GM12878 (cell line): ENCODE measurements at regions not wholly inside any gene's neighbourhood (a gene's known extent, or its start where the extent isn't known, plus 50 kb on each side); places are given as distances from the start of the nearest gene placed in this dataset.

Source experiments
- ATAC-seq: fragments of 200-7000 bp; cut with Tn5 transposase; 3 replicates; pipeline ENCODE4 v1.9.1; 2020; ENCODE audit warnings: mild to moderate bottlenecking, moderate library complexity
- BruUV-seq: library from RNA; stranded (reverse); fragments of 400-500 nt; replicated peaks from 2 replicates; lab custom pipeline; 2021; lab: Mats Ljungman, UMichigan
- CTCF ChIA-PET: fragments of 300-600 bp; sonication (Branson Sonifier 250); formaldehyde crosslinking; extraction: SDS; loops from one replicate; lab custom pipeline; 2021; ENCODE audit warnings: inconsistent platforms; lab: Yijun Ruan, JAX
- POLR2A ChIA-PET: fragments of 350-600 bp; formaldehyde crosslinking; extraction: SDS; loops from one replicate; lab custom pipeline; 2021; ENCODE audit warnings: inconsistent platforms; lab: Charles Lee
- RAD21 ChIA-PET: fragments of 300-600 bp; sonication (Branson Sonifier 250); formaldehyde crosslinking; loops from one replicate; lab custom pipeline; 2023; ENCODE audit warnings: antibody characterized with exemption; ENCODE audit not compliant: unreplicated experiment; lab: Charles Lee
- SMC1A ChIA-PET: fragments of 300-600 bp; sonication (Branson Sonifier 250); formaldehyde crosslinking; loops from one replicate; lab custom pipeline; 2023; ENCODE audit not compliant: unreplicated experiment, uncharacterized antibody; lab: Charles Lee
- DNase-seq: peaks from one replicate; pipeline ENCODE4 v3.0.0-alpha.2; 2011; ENCODE audit warnings: low read depth, low spot score
- FAIRE-seq: peaks from 3 replicates; lab custom pipeline; 2011; peaks lifted over from hg19 to GRCh38; lab: Jason Lieb, UNC
- H2AFZ ChIP-seq: 2 replicates; pipeline ENCODE4 v1.6.0; 2011; ENCODE audit warnings: low read depth, low read length, control low read depth; ENCODE audit not compliant: control insufficient read depth
- H3K27ac ChIP-seq: 2 replicates; pipeline ENCODE4 v1.5.1; 2011; ENCODE audit warnings: control low read depth; ENCODE audit not compliant: control insufficient read depth, insufficient read depth
- H3K27me3 ChIP-seq, 2 experiments: replicated peaks in 1 of 2; 2 replicates each; pipeline versions ENCODE4 v1.6.0 to v1.6.1; 2011; ENCODE audit warnings: low read length in 1 of 2; ENCODE audit not compliant: control insufficient read depth in 2 of 2, insufficient read depth in 2 of 2
- H3K36me3 ChIP-seq, 2 experiments: 2 replicates each; pipeline ENCODE4 v1.5.1; 2011; ENCODE audit warnings: low read length in 1 of 2; ENCODE audit not compliant: control insufficient read depth in 2 of 2, insufficient read depth in 2 of 2
- H3K4me1 ChIP-seq: 2 replicates; pipeline ENCODE4 v1.6.1; 2011; ENCODE audit warnings: mild to moderate bottlenecking, low read length, moderate library complexity, mixed read lengths; ENCODE audit not compliant: control insufficient read depth, insufficient read depth
- H3K4me2 ChIP-seq: 2 replicates; pipeline ENCODE4 v1.6.0; 2011; ENCODE audit warnings: control low read depth; ENCODE audit not compliant: control insufficient read depth, insufficient read depth
- H3K4me3 ChIP-seq: fragments of 200-600 bp; sonication (generic); 2 replicates; pipeline ENCODE4 v1.5.1; 2016
- H3K79me2 ChIP-seq: 2 replicates; pipeline ENCODE4 v1.6.0; 2011; ENCODE audit warnings: low read length; ENCODE audit not compliant: control insufficient read depth, insufficient read depth
- H3K9ac ChIP-seq: 2 replicates; pipeline ENCODE4 v1.8.0; 2011; ENCODE audit warnings: low read length, control low read depth, mixed read lengths; ENCODE audit not compliant: control insufficient read depth, insufficient read depth
- H3K9me3 ChIP-seq: replicated peaks from 3 replicates; pipeline ENCODE4 v1.5.1; 2011; ENCODE audit warnings: mild to moderate bottlenecking, low read length; ENCODE audit not compliant: control insufficient read depth, insufficient read depth
- H4K20me1 ChIP-seq: 2 replicates; pipeline ENCODE4 v1.6.0; 2011; ENCODE audit not compliant: control insufficient read depth, insufficient read depth
- EZH2 ChIP-seq: IDR thresholded peaks from 2 replicates; pipeline ENCODE4 v1.6.1; 2012; ENCODE audit warnings: low read depth, mild to moderate bottlenecking, control low read depth, inconsistent platforms, low read length, borderline replicate concordance; ENCODE audit not compliant: control insufficient read depth
- FOS ChIP-seq: IDR thresholded peaks from 3 replicates; pipeline ENCODE4 v1.6.1; 2011; ENCODE audit warnings: borderline replicate concordance; ENCODE audit not compliant: insufficient read length; ENCODE audit errors: extremely low read depth
- POLR2AphosphoS5 ChIP-seq: IDR thresholded peaks from 2 replicates; pipeline ENCODE4 v1.6.1; 2011; ENCODE audit warnings: mild to moderate bottlenecking, low read length, inconsistent platforms
- RBBP5 ChIP-seq: fragments of 200-600 bp; sonication (generic); conservative IDR thresholded peaks from 2 replicates; pipeline ENCODE4 v1.6.1; 2016
- SIN3A ChIP-seq: IDR thresholded peaks from 2 replicates; pipeline ENCODE4 v1.6.1; 2012; ENCODE audit warnings: low read depth, low read length, improper control_type of control experiment
- YY1 ChIP-seq: IDR thresholded peaks from 2 replicates; pipeline ENCODE4 v1.6.1; 2011; ENCODE audit warnings: low read depth, mild to moderate bottlenecking, low read length
- ZNF274 ChIP-seq: IDR thresholded peaks from one replicate; pipeline ENCODE4 v1.8.0; 2011; ENCODE audit not compliant: insufficient read length, insufficient read depth
- ZNF622 ChIP-seq: fragments of 450-650 bp; IDR thresholded peaks from 2 replicates; pipeline ENCODE4 v1.6.1; 2017; ENCODE audit warnings: mild to moderate bottlenecking, inconsistent platforms
- in situ Hi-C: fragments of 300-500 bp; cut with MboI; formaldehyde crosslinking; loops from 9 replicates; pipeline ENCODE4 v1.14.3; 2018; ENCODE audit warnings: mixed read lengths
- intact Hi-C: fragments of 100-400 bp; cut with micrococcal nuclease; formaldehyde crosslinking; loops from one replicate; pipeline ENCODE4 v1.14.2; 2022; ENCODE audit not compliant: unreplicated experiment
- TF ChIP-seq, protein P1 (sequence below): fragments of 450-650 bp; formaldehyde crosslinking; IDR thresholded peaks from 2 replicates; pipeline ENCODE4 v1.4.0; 2020; ENCODE audit warnings: mild to moderate bottlenecking, moderate library complexity

GRCh38 chr12:89261982-89262381 is 90.3 kb downstream of the DUSP6 start (continued):
- TF ChIP-seq, protein P1, sequence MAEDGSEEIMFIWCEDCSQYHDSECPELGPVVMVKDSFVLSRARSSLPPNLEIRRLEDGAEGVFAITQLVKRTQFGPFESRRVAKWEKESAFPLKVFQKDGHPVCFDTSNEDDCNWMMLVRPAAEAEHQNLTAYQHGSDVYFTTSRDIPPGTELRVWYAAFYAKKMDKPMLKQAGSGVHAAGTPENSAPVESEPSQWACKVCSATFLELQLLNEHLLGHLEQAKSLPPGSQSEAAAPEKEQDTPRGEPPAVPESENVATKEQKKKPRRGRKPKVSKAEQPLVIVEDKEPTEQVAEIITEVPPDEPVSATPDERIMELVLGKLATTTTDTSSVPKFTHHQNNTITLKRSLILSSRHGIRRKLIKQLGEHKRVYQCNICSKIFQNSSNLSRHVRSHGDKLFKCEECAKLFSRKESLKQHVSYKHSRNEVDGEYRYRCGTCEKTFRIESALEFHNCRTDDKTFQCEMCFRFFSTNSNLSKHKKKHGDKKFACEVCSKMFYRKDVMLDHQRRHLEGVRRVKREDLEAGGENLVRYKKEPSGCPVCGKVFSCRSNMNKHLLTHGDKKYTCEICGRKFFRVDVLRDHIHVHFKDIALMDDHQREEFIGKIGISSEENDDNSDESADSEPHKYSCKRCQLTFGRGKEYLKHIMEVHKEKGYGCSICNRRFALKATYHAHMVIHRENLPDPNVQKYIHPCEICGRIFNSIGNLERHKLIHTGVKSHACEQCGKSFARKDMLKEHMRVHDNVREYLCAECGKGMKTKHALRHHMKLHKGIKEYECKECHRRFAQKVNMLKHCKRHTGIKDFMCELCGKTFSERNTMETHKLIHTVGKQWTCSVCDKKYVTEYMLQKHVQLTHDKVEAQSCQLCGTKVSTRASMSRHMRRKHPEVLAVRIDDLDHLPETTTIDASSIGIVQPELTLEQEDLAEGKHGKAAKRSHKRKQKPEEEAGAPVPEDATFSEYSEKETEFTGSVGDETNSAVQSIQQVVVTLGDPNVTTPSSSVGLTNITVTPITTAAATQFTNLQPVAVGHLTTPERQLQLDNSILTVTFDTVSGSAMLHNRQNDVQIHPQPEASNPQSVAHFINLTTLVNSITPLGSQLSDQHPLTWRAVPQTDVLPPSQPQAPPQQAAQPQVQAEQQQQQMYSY (CRISPR knock-in tag): no peak
- TF ChIP-seq ZNF622 (no peak), FOS (no peak), SIN3A (no peak), POLR2AphosphoS5 (no peak)

- Histone ChIP-seq H3K79me2 (no peaks in the 10 kb centered on the region), H3K9me3 (no peaks in the 10 kb centered on the region), H3K27ac (no peak overlapping the region), H3K9ac (no peak overlapping the region), H3K4me2 (no peak overlapping the region), H2AFZ (no peak overlapping the region), H3K27me3 (no peaks in the 10 kb centered on the region; a peak in 1 of 4 replicates), H4K20me1 (no peaks in the 10 kb centered on the region), H3K4me1 (no peaks in the 10 kb centered on the region), H3K4me3 (no peak overlapping the region), H3K36me3 (no peaks in the 10 kb centered on the region)
- ChIA-PET RAD21 (no interaction called here), SMC1A (interaction anchor here (1.0 to 1.6 kb wide), 2 partner anchors 16 to 47 kb away, joined by 3 to 4 read pairs; no protein-coding TSS in a partner anchor), POLR2A (no interaction called here), CTCF (interaction anchor here (1.1 kb wide), 1 partner anchor 185 kb away, joined by 3 read pairs; no protein-coding TSS in a partner anchor)
- no TSS peak for BruUV-seq
- ATAC-seq (no peak), DNase-seq (no peak), FAIRE-seq (no peak)
- intact Hi-C loops: no loop called here
- in situ Hi-C loops: no loop called here
- TF ChIP-seq YY1 (no peak), ZNF274 (no peak), EZH2 (no peak), RBBP5 (no peak)
These were observed 91.3 kb downstream of the DUSP6 start for GRCh38 chr12:89260841-89261637.
